Stomach (tissue), 8 donors: ENCODE measurements at regions not wholly inside any gene's neighbourhood (a gene's known extent, or its start where the extent isn't known, plus 50 kb on each side); places are given as distances from the start of the nearest gene placed in this dataset.

ENCODE experiments used
- DNase-seq, 2 donors: peaks; one replicate each; pipeline versions ENCODE4 v3.0.0 to v3.0.0-alpha.2; 2013 to 2019
- H3K27ac ChIP-seq, 5 donors: fragments of 200-600 bp in 4 of 5; sonication (generic) in 4 of 5; one replicate each; pipeline ENCODE4 v1.5.1; 2013 to 2019; ENCODE audit warnings: mild to moderate bottlenecking in 1 of 5, moderate library complexity in 1 of 5
- H3K27me3 ChIP-seq, 3 donors: fragments of 200-600 bp; sonication (generic); one replicate each; pipeline ENCODE4 v1.5.1; 2017 to 2019; ENCODE audit warnings: mixed run types in 1 of 3
- H3K36me3 ChIP-seq, 4 donors: fragments of 200-600 bp; sonication (generic); 1 replicate in 3 of 4; 2 replicates in 1 of 4; pipeline ENCODE4 v1.5.1; 2016 to 2019
- H3K4me1 ChIP-seq, 4 donors: fragments of 200-600 bp; sonication (generic); one replicate each; pipeline ENCODE4 v1.5.1; 2016 to 2019
- H3K4me3 ChIP-seq, 4 donors: fragments of 200-600 bp; sonication (generic) in 3 of 4; one replicate each; pipeline ENCODE4 v1.5.1; 2016 to 2019; ENCODE audit warnings: mild to moderate bottlenecking in 1 of 4
- H3K9me3 ChIP-seq, 4 donors: fragments of 200-600 bp; sonication (generic); one replicate each; pipeline ENCODE4 v1.5.1; 2016 to 2019
- CTCF ChIP-seq, 7 experiments: fragments of 450-650 bp in 4 of 7; fragments of 200-600 bp in 3 of 7; sonication (generic) in 3 of 7; IDR thresholded peaks; one replicate each; pipeline ENCODE4 v1.5.1; 2016 to 2019; ENCODE audit warnings: antibody characterized with exemption in 7 of 7, control low read depth in 2 of 7, mild to moderate bottlenecking in 1 of 7
- EP300 ChIP-seq: sonication (generic); formaldehyde crosslinking; IDR thresholded peaks from one replicate; pipeline ENCODE4 v1.6.1; 2017; ENCODE audit warnings: antibody characterized with exemption
- POLR2A ChIP-seq, 4 donors: fragments of 450-650 bp; IDR thresholded peaks; one replicate each; pipeline ENCODE4 v1.6.1; 2016; ENCODE audit warnings: antibody characterized with exemption in 4 of 4, control low read depth in 2 of 4, mild to moderate bottlenecking in 1 of 4, moderate library complexity in 1 of 4
- POLR2AphosphoS5 ChIP-seq, 3 donors: sonication (generic); formaldehyde crosslinking; IDR thresholded peaks; one replicate each; pipeline ENCODE4 v1.6.1; 2016; ENCODE audit warnings: antibody characterized with exemption in 3 of 3
- WGBS, 5 donors: extraction: QIAGEN DNeasy Blood & Tissue Kit in 3 of 5; methylation state at CpG; one replicate each; pipeline versions ENCODE4 v1.1.5 to v1.1.7; 2013 to 2018; 5-methylcytosine and 5-hydroxymethylcytosine counted together
- intact Hi-C: fragments of 100-400 bp; cut with DNase I; formaldehyde crosslinking; loops from one replicate; pipeline ENCODE4 v1.15.1; 2023; ENCODE audit warnings: low total_unique reads
- donor health status: healthy with polysubstance abuse.
- donor health status: Bipolar disorder and iron deficiency.
- donor health status: healthy.

GRCh38 chr6:139987091-139987490 is 612.6 kb upstream of the CITED2 start:
- Histone ChIP-seq H3K9me3 (no peaks in the 10 kb centered on the region), H3K4me3 (no peak overlapping the region), H3K27me3 (no peaks in the 10 kb centered on the region), H3K4me1 (peaks cover 3 to 37% (median 19%) of the 10 kb centered on the region in 4 donors), H3K27ac (no peak overlapping the region), H3K36me3 (no peaks in the 10 kb centered on the region)
- no peak for TF ChIP-seq CTCF (IDR thresholded peaks at IDR 0.05)
- TF ChIP-seq POLR2AphosphoS5 (IDR thresholded peaks at IDR 0.05): no peak
- TF ChIP-seq POLR2A (IDR thresholded peaks at IDR 0.05): no peak
- TF ChIP-seq EP300: no peak
- DNase-seq: no peak
- intact Hi-C loops: no loop called here

GRCh38 chr6:139985236-139985815 is 610.9 kb upstream of the CITED2 start:
- H3K27me3 ChIP-seq: no peaks in the 10 kb centered on the region
- TF ChIP-seq POLR2A (IDR thresholded peaks at IDR 0.05) (no peak), CTCF (IDR thresholded peaks at IDR 0.05) (no peak), POLR2AphosphoS5 (IDR thresholded peaks at IDR 0.05) (no peak), EP300 (no peak)
- intact Hi-C loops: no loop called here
- no peak overlapping the region for H3K27ac ChIP-seq
- no peak overlapping the region for H3K4me3 ChIP-seq
- no peaks in the 10 kb centered on the region for H3K9me3 ChIP-seq
- no peaks in the 10 kb centered on the region for H3K36me3 ChIP-seq
- no peak for DNase-seq
- H3K4me1 ChIP-seq: peaks cover 3 to 39% (median 24%) of the 10 kb centered on the region in 4 donors

- no peak for DNase-seq
- H3K4me1 ChIP-seq: peaks cover 3 to 29% (median 20%) of the 10 kb centered on the region in 4 donors
- H3K9me3 ChIP-seq: no peaks in the 10 kb centered on the region
- no peaks in the 10 kb centered on the region for H3K27me3 ChIP-seq
- intact Hi-C loops: no loop called here
- H3K27ac ChIP-seq: peak overlapping the region in 4 of 5 donors; percentile 25 to 64 (median 49)
- H3K36me3 ChIP-seq: no peaks in the 10 kb centered on the region
- H3K4me3 ChIP-seq: no peak overlapping the region
- TF ChIP-seq EP300 (no peak), POLR2AphosphoS5 (IDR thresholded peaks at IDR 0.05) (no peak), POLR2A (IDR thresholded peaks at IDR 0.05) (no peak), CTCF (IDR thresholded peaks at IDR 0.05) (no peak)
- WGBS, 5 donors: 86 to 91% (median 89%) methylated on average over 6 of the region's 6 CpGs
Observed at GRCh38 chr6:139984317-139984716, 609.9 kb upstream of the CITED2 start.

- 55 to 84% (median 82%) methylated on average over 5 of the region's 5 CpGs for WGBS, 5 donors
- DNase-seq: no peak
- intact Hi-C loops: no loop called here
- no peaks in the 10 kb centered on the region for H3K36me3 ChIP-seq
- TF ChIP-seq CTCF (IDR thresholded peaks at IDR 0.05) (no peak), POLR2AphosphoS5 (IDR thresholded peaks at IDR 0.05) (peak in 2 of 3 donors; percentile 10 to 35)
- peak overlapping the region in 4 of 5 donors; percentile 25 to 64 (median 49) for H3K27ac ChIP-seq
- no peaks in the 10 kb centered on the region for H3K27me3 ChIP-seq
- peaks cover 3 to 35% (median 21%) of the 10 kb centered on the region in 4 donors for H3K4me1 ChIP-seq
- H3K9me3 ChIP-seq: no peaks in the 10 kb centered on the region
- H3K4me3 ChIP-seq: no peak overlapping the region
Observed at GRCh38 chr6:139983555-139984276, 609.3 kb upstream of the CITED2 start.
